ENCODE measurements at regions not wholly inside any gene's neighbourhood (a gene's known extent, or its start where the extent isn't known, plus 50 kb on each side); places are given as distances from the start of the nearest gene placed in this dataset.

DNA sequence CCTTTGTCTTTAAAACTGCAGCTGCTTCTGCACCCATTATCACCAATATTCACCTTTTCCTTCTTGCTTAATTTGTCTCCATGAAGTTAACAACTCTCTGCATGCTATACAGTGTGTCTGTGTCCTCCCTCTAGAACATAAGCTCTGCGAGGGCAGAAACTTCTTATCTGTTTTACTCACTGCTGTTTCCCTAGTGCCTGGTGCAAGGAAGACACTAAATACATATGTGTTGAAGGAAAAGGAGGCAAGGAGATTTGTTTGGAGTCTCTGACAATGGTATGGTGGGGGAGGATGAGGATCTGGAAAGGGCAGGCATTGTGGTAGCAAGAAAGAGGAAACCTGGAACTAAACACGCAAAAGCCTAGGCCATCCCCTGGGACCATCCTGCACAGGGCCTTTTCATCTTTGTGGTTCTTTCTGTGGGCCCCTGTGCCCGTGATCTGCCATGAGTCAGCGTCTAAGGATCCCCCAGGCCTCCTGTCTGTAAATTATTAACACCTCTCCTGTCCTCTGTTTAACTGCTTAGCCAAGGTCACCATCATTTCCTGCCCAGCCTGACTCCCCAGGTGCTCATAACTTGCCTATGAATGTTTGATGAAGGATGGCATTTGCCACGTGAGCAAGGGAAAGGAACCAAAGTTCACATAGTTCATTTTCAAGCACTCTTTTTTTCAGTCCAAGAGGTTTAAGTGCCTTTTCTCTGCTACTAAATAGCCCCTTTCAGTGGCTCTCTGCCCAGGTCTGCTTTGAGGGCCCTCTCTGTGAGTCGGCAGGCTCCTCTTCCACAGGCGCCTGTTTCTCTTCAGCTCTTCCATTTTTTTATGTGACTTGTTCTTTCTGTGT, 131.1 kb downstream of the RASSF10 start:
- Histone ChIP-seq H3K4me2 (ENCODE audit: insufficient read depth, low read length) (no peak overlapping the region), H4K20me1 (replicated peaks; ENCODE audit: control insufficient read depth, extremely low read depth, insufficient read depth, low read length) (no peaks in the 10 kb centered on the region), H2AFZ (ENCODE audit: low read depth, low read length) (no peak overlapping the region), H3K9ac (replicated peaks; ENCODE audit: extremely low read depth, insufficient read depth, low read length) (no peak overlapping the region), H3K36me3 (ENCODE audit: control insufficient read depth in 2 of 2, extremely low read depth in 1 of 2, insufficient read depth in 2 of 2, low read length in 2 of 2) (no peaks in the 10 kb centered on the region), H3K9me3 (replicated peaks; ENCODE audit: control insufficient read depth, insufficient read depth, low read length) (no peaks in the 10 kb centered on the region), H3K27me3 (ENCODE audit: control insufficient read depth in 2 of 2, insufficient read depth in 2 of 2, low read length in 2 of 2) (no peaks in the 10 kb centered on the region), H3K79me2 (ENCODE audit: control insufficient read depth, insufficient read depth, low read length) (no peaks in the 10 kb centered on the region), H3K9me1 (replicated peaks; ENCODE audit: control insufficient read depth, extremely low read depth, insufficient read depth, low read length) (no peaks in the 10 kb centered on the region), H3K27ac (ENCODE audit: insufficient read depth, low read depth, low read length) (no peak overlapping the region), H3K4me3 (replicated peaks in 1 of 3; ENCODE audit: insufficient read depth in 1 of 3, low read depth in 1 of 3, low read length in 3 of 3) (no peak overlapping the region), H3K4me1 (ENCODE audit: control insufficient read depth, extremely low read depth, insufficient read depth, low read length) (peaks cover 14% of the 10 kb centered on the region)
- TF ChIP-seq GATA2 (IDR thresholded peaks at IDR 0.05; ENCODE audit: insufficient read depth, insufficient read length, low read depth, low read length) (no peak), EZH2 (IDR thresholded peaks at IDR 0.05; ENCODE audit: borderline replicate concordance, low read depth, low read length, severe bottlenecking) (no peak), FOS (IDR thresholded peaks at IDR 0.05; ENCODE audit: borderline replicate concordance, insufficient read depth, low read length) (no peak), POLR2AphosphoS5 (IDR thresholded peaks at IDR 0.05; ENCODE audit: insufficient read depth, low read depth, low read length) (no peak), POLR2A (IDR thresholded peaks at IDR 0.05; ENCODE audit: low read depth, low read length) (no peak), MYC (IDR thresholded peaks at IDR 0.05; ENCODE audit: low read depth, low read length) (no peak), JUN (IDR thresholded peaks at IDR 0.05; ENCODE audit: borderline replicate concordance, insufficient read depth, insufficient read length, low read depth) (no peak)
- TF ChIP-seq, protein P1, sequence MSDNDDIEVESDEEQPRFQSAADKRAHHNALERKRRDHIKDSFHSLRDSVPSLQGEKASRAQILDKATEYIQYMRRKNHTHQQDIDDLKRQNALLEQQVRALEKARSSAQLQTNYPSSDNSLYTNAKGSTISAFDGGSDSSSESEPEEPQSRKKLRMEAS (IDR thresholded peaks at IDR 0.05; ENCODE audit: insufficient read depth, insufficient read length), result no peak
- TF ChIP-seq, protein P2, sequence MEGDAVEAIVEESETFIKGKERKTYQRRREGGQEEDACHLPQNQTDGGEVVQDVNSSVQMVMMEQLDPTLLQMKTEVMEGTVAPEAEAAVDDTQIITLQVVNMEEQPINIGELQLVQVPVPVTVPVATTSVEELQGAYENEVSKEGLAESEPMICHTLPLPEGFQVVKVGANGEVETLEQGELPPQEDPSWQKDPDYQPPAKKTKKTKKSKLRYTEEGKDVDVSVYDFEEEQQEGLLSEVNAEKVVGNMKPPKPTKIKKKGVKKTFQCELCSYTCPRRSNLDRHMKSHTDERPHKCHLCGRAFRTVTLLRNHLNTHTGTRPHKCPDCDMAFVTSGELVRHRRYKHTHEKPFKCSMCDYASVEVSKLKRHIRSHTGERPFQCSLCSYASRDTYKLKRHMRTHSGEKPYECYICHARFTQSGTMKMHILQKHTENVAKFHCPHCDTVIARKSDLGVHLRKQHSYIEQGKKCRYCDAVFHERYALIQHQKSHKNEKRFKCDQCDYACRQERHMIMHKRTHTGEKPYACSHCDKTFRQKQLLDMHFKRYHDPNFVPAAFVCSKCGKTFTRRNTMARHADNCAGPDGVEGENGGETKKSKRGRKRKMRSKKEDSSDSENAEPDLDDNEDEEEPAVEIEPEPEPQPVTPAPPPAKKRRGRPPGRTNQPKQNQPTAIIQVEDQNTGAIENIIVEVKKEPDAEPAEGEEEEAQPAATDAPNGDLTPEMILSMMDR (IDR thresholded peaks at IDR 0.05; ENCODE audit: extremely low read depth in 1 of 2, insufficient read depth in 1 of 2, low read depth in 1 of 2, low read length in 2 of 2), result no peak
- no peak for FAIRE-seq
- POLR2A ChIA-PET, result no interaction called here
- DNase-seq (ENCODE audit: low read depth, low spot score), result no peak
- BruUV-seq (replicated peaks), result no TSS peak
- intact Hi-C loops (cut with micrococcal nuclease) (no loop called here), dilution Hi-C loops (cut with MboI; ENCODE audit: extremely low pct_ligation_motif_present, low sequenced_read_pairs) (no loop called here)
- CTCF ChIA-PET, result interaction anchor here (1.3 kb wide), 1 partner anchor 109 kb away, joined by 3 read pairs; no protein-coding TSS in a partner anchor

Data from endothelial cell of umbilical vein (primary cell).